Neutrophil (primary cell): ENCODE measurements at regions not wholly inside any gene's neighbourhood (a gene's known extent, or its start where the extent isn't known, plus 50 kb on each side); places are given as distances from the start of the nearest gene placed in this dataset.

ENCODE experiments used
- H3K27ac ChIP-seq: fragments of 200-600 bp; sonication (generic); 2 replicates; pipeline ENCODE4 v1.5.1; 2016; ENCODE audit warnings: mild to moderate bottlenecking, moderate library complexity
- H3K27me3 ChIP-seq: fragments of 200-600 bp; sonication (generic); 2 replicates; pipeline ENCODE4 v1.6.0; 2016; ENCODE audit warnings: mild to moderate bottlenecking
- H3K36me3 ChIP-seq: fragments of 200-600 bp; sonication (generic); 2 replicates; pipeline ENCODE4 v1.5.1; 2017
- H3K4me1 ChIP-seq, 2 experiments: fragments of 200-600 bp in 1 of 2; sonication (generic) in 1 of 2; 1 replicate in 1 of 2; 2 replicates in 1 of 2; pipeline versions ENCODE4 v1.5.1 to v1.6.1; 2013 to 2016; ENCODE audit warnings: low read depth in 1 of 2, low read length in 1 of 2, mild to moderate bottlenecking in 1 of 2, moderate library complexity in 1 of 2; ENCODE audit not compliant: control insufficient read depth in 1 of 2, insufficient read depth in 1 of 2
- H3K4me3 ChIP-seq, 2 experiments: fragments of 200-600 bp in 1 of 2; sonication (generic) in 1 of 2; 1 replicate in 1 of 2; 2 replicates in 1 of 2; pipeline ENCODE4 v1.5.1; 2013 to 2016; ENCODE audit warnings: low read depth in 1 of 2, low read length in 1 of 2, mild to moderate bottlenecking in 1 of 2, moderate library complexity in 1 of 2
- H3K9me3 ChIP-seq: fragments of 200-600 bp; sonication (generic); 2 replicates; pipeline ENCODE4 v1.5.1; 2016
- CTCF ChIP-seq: fragments of 200-600 bp; sonication (generic); IDR thresholded peaks from 2 replicates; pipeline ENCODE4 v1.5.1; 2016; ENCODE audit warnings: antibody characterized with exemption

DNA sequence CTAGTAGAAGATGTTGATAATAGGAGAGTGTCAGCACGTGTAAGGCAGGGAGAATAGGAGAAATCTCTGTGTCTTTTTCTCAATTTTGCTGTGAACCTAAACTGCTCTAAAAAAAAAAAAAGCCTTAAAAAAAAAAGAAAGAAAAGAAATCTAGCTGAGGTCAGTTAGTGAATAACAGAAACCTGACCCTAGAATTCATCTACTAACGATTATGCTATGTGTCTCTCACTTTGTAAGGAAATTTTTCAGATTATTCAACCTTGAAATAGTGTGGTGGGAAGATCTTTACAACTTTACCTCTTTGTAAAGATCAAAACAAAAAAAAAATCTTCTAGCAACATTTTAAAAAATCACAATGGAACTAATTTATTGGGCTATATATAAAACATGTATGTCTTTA is 995.7 kb downstream of the GALC start:
- no peaks in the 10 kb centered on the region for H3K27me3 ChIP-seq
- TF ChIP-seq CTCF, result no peak
- no peak overlapping the region for H3K4me3 ChIP-seq
- no peaks in the 10 kb centered on the region for H3K4me1 ChIP-seq
- no peak overlapping the region for H3K27ac ChIP-seq
- no peaks in the 10 kb centered on the region for H3K9me3 ChIP-seq
- H3K36me3 ChIP-seq, result no peaks in the 10 kb centered on the region

DNA sequence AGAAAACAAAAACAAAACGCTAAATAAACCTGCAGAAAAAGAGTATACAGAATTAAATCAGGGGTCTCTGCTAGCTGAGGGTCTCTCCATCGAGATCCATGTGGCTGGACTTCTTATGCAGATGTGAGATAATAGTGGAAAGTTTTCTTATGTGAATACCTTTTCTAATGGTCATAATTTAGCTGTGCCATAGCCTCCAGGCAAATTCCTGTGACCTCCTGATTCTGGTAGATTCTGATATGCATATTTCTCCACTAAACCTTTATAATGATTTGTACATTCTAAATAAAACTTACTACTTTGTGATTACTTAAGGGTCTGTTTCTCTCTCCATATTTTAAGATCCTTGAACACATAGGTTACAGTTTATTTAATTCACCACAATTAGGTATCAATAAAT is 1002.6 kb downstream of the GALC start:
- no peak for TF ChIP-seq CTCF
- Histone ChIP-seq H3K36me3 (no peaks in the 10 kb centered on the region), H3K27me3 (no peaks in the 10 kb centered on the region), H3K4me3 (no peak overlapping the region), H3K27ac (no peak overlapping the region), H3K9me3 (no peaks in the 10 kb centered on the region), H3K4me1 (no peaks in the 10 kb centered on the region)

- H3K27me3 ChIP-seq, result no peaks in the 10 kb centered on the region
Measured at GRCh38 chr14:86989285-86989684, 1003.7 kb downstream of the GALC start.

DNA sequence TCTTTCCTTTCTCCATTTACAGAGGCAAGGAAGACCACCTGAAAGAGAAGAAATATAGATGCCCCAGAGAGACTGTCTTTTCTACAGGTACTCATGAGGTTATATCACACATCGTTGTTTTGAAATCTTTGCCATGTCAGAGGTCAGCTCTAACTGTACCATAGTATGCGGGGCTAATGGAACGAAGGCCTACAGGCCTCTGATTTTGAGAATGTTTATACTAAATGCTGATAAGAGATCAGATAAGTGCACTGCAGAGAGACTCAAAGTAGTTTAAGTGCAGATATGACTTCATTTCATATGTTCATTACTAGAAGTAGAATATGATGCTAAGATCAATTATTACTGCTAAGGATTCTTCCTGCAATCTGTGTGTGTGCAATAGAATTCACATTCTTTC is 1005.0 kb downstream of the GALC start:
- Histone ChIP-seq H3K9me3 (no peaks in the 10 kb centered on the region), H3K4me1 (no peaks in the 10 kb centered on the region), H3K4me3 (no peak overlapping the region), H3K36me3 (no peaks in the 10 kb centered on the region), H3K27ac (no peak overlapping the region), H3K27me3 (no peaks in the 10 kb centered on the region)
- no peak for TF ChIP-seq CTCF

More at GRCh38 chr14:86989285-86989684, 1003.7 kb downstream of the GALC start:
- TF ChIP-seq CTCF, result no peak
- Histone ChIP-seq H3K27ac (no peak overlapping the region), H3K9me3 (no peaks in the 10 kb centered on the region), H3K4me1 (no peaks in the 10 kb centered on the region), H3K36me3 (no peaks in the 10 kb centered on the region), H3K4me3 (no peak overlapping the region)

GRCh38 chr14:86973177-86973576 is 1019.8 kb downstream of the GALC start:
- Histone ChIP-seq H3K4me3 (no peak overlapping the region), H3K9me3 (no peaks in the 10 kb centered on the region), H3K36me3 (no peaks in the 10 kb centered on the region), H3K27ac (no peak overlapping the region), H3K27me3 (no peaks in the 10 kb centered on the region), H3K4me1 (no peaks in the 10 kb centered on the region)
- TF ChIP-seq CTCF, result no peak

DNA sequence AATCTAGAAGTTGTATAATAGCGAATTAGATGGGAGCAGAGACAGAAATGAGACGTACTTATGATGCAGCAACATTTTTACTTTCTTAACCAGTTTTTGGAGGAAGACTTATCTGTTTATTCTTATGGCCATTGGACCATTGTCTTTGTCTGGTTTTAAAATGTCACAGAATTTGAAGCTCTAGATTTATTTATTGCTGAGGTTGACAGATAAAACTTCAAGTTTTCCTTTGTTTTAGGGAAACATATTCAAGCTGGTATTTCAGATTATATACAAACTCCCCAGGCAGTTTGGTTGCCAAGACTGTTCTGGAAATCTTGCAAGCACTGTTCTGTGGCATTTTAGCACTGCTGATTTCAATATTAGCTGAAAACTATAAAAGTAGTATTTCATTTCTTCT is 1021.7 kb downstream of the GALC start:
- Histone ChIP-seq H3K36me3 (no peaks in the 10 kb centered on the region), H3K27ac (no peak overlapping the region), H3K4me1 (no peaks in the 10 kb centered on the region), H3K27me3 (no peaks in the 10 kb centered on the region), H3K9me3 (no peaks in the 10 kb centered on the region), H3K4me3 (no peak overlapping the region)
- TF ChIP-seq CTCF, result no peak
